ENCODE measurements at regions not wholly inside any gene's neighbourhood (a gene's known extent, or its start where the extent isn't known, plus 50 kb on each side); places are given as distances from the start of the nearest gene placed in this dataset.

DNA sequence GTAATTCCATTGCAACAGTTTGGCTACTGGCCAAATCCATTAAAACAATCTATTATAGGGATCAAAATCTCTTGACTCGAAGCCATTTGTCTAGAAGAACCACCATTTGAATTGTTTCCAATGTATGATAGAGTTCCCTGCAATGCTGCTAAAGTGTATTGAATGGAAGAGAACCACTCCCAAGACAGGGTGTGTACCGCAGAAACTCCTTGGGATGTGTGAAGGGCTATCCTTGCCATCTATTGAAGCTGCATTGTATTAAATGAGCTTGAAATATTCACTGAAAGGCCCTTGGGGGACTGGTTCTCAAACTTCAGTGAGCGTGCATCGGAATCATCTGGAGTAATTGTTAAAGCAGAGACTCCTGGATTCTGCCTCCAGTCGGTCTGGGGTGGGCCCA is 260.4 kb upstream of the MEIS1 start:
- ChIA-PET POLR2A (no interaction called here), CTCF (interaction anchor here (1.1 kb wide), 1 partner anchor 9 kb away, joined by 3 read pairs; no protein-coding TSS in a partner anchor)
- TF ChIP-seq, protein P1, sequence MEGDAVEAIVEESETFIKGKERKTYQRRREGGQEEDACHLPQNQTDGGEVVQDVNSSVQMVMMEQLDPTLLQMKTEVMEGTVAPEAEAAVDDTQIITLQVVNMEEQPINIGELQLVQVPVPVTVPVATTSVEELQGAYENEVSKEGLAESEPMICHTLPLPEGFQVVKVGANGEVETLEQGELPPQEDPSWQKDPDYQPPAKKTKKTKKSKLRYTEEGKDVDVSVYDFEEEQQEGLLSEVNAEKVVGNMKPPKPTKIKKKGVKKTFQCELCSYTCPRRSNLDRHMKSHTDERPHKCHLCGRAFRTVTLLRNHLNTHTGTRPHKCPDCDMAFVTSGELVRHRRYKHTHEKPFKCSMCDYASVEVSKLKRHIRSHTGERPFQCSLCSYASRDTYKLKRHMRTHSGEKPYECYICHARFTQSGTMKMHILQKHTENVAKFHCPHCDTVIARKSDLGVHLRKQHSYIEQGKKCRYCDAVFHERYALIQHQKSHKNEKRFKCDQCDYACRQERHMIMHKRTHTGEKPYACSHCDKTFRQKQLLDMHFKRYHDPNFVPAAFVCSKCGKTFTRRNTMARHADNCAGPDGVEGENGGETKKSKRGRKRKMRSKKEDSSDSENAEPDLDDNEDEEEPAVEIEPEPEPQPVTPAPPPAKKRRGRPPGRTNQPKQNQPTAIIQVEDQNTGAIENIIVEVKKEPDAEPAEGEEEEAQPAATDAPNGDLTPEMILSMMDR (IDR thresholded peaks at IDR 0.05; ENCODE audit: control extremely low read depth, extremely low read depth, low read depth, missing control alignments), result no peak
- DNase-seq (ENCODE audit: extremely low spot score), result no peak

DNA sequence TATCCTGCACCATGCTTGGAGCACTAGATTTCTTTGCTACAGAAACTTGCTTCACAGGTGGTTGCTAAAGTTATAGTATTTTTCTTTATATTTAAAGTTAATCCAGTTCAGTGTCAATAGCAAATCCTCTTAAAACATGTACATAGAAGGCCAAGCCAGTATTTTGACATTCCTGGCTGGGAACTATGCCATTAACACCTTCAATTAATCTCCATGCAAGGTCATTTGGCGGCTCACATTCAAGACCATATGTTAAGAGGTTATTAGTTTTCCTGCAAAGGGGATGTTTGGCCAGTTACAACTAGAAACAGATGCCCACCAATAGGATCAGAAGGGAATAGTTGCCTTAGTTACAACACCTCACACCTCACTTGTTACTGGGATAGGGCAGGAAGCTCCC is 261.3 kb upstream of the MEIS1 start:
- ChIA-PET CTCF (no interaction called here), POLR2A (no interaction called here)
- TF ChIP-seq, protein P1 (IDR thresholded peaks at IDR 0.05; ENCODE audit: control extremely low read depth, extremely low read depth, low read depth, missing control alignments), result no peak
- DNase-seq (ENCODE audit: extremely low spot score), result no peak

DNA sequence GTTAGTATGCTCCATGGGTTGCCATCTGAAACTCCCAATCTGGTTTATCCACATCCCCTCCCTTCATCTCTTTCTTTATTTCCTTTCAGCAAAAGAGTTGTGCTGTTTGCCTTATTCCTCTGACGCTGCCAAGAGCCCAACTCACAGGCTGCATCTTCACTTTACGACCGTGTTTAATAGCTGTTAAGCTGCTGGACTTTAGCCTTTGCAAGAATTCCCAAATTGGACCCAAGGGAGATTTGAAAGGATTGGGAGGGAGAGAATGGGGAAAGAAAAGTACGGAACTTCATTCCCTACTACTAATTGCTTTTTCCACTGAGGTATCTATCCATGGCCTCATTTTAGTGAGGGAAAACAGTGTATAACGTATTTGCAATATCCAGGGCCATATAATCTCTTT is 263.4 kb upstream of the MEIS1 start:
- no peak for DNase-seq (ENCODE audit: extremely low spot score)
- TF ChIP-seq, protein P1 (IDR thresholded peaks at IDR 0.05; ENCODE audit: control extremely low read depth, extremely low read depth, low read depth, missing control alignments), result no peak
- POLR2A ChIA-PET, result no interaction called here
- CTCF ChIA-PET, result interaction anchor here (1.6 kb wide), 1 partner anchor 13 kb away, joined by 3 read pairs; no protein-coding TSS in a partner anchor

DNA sequence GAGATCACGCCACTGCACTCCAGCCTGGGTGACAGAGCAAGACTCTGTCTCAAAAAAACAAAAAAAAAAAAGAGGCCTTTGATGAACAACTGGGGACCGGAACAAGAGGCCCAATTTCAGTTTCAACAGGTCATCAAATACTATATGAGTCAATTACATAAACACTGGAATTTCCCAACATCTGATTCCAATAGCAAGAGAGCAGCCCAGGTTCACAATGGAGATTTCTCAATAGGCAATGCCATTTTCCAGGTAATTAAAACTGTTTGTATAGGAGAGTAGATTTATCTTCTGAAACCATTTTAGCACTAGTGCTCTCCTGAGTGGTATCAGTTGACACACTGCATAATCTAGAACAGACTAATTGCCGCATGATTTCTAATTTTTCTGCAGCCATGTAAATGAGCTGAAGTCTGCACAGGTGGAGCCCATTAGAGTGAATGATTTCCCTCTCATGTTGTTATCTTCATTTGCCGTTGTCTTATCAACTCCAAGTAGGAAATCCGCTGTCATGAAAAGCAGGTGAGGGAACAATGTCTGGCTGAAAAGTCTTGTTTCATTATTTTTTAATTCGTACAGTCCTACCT is 264.1 kb upstream of the MEIS1 start:
- ChIA-PET POLR2A (no interaction called here), CTCF (no interaction called here)
- no peak for DNase-seq (ENCODE audit: extremely low spot score)
- TF ChIP-seq, protein P1 (IDR thresholded peaks at IDR 0.05; ENCODE audit: control extremely low read depth, extremely low read depth, low read depth, missing control alignments), result no peak

DNA sequence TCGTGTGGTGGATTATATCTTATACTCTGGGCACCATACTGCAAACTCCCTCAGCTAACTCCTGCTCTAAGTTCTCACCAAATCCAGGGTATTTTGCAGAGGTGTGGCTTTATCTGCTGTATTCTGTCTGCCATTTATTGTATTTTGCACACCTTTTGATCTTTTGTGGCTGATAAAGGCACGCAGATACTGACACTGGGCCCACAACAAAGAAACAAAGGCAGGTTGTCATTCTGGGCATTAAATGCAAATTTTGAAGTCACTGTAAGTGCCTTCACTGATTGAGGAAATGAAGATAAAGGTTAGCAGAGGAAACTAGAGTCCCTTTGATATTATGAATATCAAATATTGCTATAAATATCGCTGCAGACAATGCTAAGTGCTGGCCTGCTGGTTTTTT is 265.8 kb upstream of the MEIS1 start:
- TF ChIP-seq, protein P1 (IDR thresholded peaks at IDR 0.05; ENCODE audit: control extremely low read depth, extremely low read depth, low read depth, missing control alignments), result no peak
- DNase-seq (ENCODE audit: extremely low spot score), result no peak
- CTCF ChIA-PET, result no interaction called here
- POLR2A ChIA-PET, result no interaction called here

DNA sequence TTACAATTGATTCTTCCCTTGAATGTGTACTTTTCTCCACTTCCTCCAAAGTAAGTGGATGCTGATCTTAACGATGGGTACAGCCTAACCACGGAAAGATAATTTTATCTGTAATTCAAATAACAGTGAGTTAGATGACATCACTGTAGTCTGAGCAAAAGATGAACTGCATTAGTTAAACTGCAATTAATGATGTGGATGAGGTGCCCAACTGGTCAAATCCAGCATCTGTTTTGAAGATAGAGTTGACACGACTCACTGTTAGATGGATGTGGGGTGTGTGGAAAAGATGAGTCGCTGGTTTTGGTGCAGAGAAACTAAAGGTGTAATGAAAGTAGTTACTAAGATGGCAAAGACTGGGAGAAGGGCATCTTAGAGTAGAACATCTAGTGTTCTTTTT is 270.5 kb upstream of the MEIS1 start:
- TF ChIP-seq, protein P1 (IDR thresholded peaks at IDR 0.05; ENCODE audit: control extremely low read depth, extremely low read depth, low read depth, missing control alignments), result no peak
- no peak for DNase-seq (ENCODE audit: extremely low spot score)
- ChIA-PET POLR2A (no interaction called here), CTCF (no interaction called here)

DNA sequence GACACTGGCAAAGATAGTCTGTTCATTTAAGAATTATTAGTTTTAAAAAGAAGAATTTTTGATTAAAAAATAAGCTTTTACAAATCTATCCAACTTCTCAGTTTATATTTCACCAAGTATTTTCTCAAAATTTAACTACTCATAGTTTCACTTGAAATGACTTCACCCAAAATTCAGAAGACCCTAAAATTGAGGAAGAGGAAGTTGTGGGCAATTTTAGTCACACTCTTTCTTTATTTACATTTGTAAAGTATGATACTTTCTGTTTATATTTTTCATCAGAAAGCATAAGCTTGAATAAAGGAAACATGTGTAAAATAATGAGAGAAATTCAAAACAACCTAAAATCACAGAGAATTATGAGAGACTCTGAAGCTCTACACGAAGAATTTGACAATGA is 278.8 kb upstream of the MEIS1 start:
- CTCF ChIA-PET, result no interaction called here
- no peak for DNase-seq (ENCODE audit: extremely low spot score)
- TF ChIP-seq, protein P1 (IDR thresholded peaks at IDR 0.05; ENCODE audit: control extremely low read depth, extremely low read depth, low read depth, missing control alignments), result no peak
- POLR2A ChIA-PET, result no interaction called here

All from GM10248 (cell line).